ENCODE measurements at regions not wholly inside any gene's neighbourhood (a gene's known extent, or its start where the extent isn't known, plus 50 kb on each side); places are given as distances from the start of the nearest gene placed in this dataset.

GRCh38 chr11:70806461-70807194 is 408.3 kb downstream of the CTTN start (continued):
- TF ChIP-seq ETS1 (IDR thresholded peaks at IDR 0.05): no peak
- no peak for TF ChIP-seq REST (IDR thresholded peaks at IDR 0.05; ENCODE audit: unreplicated experiment)

- Histone ChIP-seq H4K20me1 (replicated peaks; ENCODE audit: insufficient read depth) (no peaks in the 10 kb centered on the region), H3K79me2 (replicated peaks; ENCODE audit: insufficient read depth) (no peaks in the 10 kb centered on the region), H2AFZ (no peak overlapping the region), H3K27ac (ENCODE audit: low read depth) (no peak overlapping the region), H3K27me3 (ENCODE audit: insufficient read depth) (no peaks in the 10 kb centered on the region), H3K4me3 (no peak overlapping the region), H3K4me2 (no peak overlapping the region), H3K4me1 (ENCODE audit: insufficient read depth) (no peaks in the 10 kb centered on the region), H3F3A (replicated peaks; ENCODE audit: low read depth) (no peaks in the 10 kb centered on the region), H3K9me2 (ENCODE audit: insufficient read depth) (peaks cover 9% of the 10 kb centered on the region; the same call in 1 of the 2 replicates), H3K36me3 (ENCODE audit: insufficient read depth) (no peaks in the 10 kb centered on the region)
- H3K4me3 Mint-ChIP-seq: no peak overlapping the region
- H3K27ac Mint-ChIP-seq: no peak overlapping the region
- TF ChIP-seq ETS1 (IDR thresholded peaks at IDR 0.05) (no peak), ZNF114 (CRISPR knock-in tag; IDR thresholded peaks at IDR 0.05) (no peak), ZNF331 (CRISPR knock-in tag; IDR thresholded peaks at IDR 0.05; ENCODE audit: low read depth) (no peak), JUNB (IDR thresholded peaks at IDR 0.05; ENCODE audit: unreplicated experiment) (no peak)
- H3K9me3 Mint-ChIP-seq: no peaks in the 10 kb centered on the region
- H3K36me3 Mint-ChIP-seq (ENCODE audit: low read depth): peaks cover 49% of the 10 kb centered on the region
- H3K4me1 Mint-ChIP-seq: no peaks in the 10 kb centered on the region; the same call in 2 of the 3 replicates
- no peak for ATAC-seq
- DNase-seq (ENCODE audit: low spot score): no peak
- peaks cover 13% of the 10 kb centered on the region for H3K27me3 Mint-ChIP-seq (ENCODE audit: insufficient read depth, low read depth, poor library complexity)
Measured at GRCh38 chr11:70807195-70807543, 408.8 kb downstream of the CTTN start.

- Mint-ChIP-seq H3K4me1 (no peaks in the 10 kb centered on the region; the same call in 2 of the 3 replicates), H3K27ac (no peak overlapping the region), H3K27me3 (ENCODE audit: insufficient read depth, low read depth, poor library complexity) (peaks cover 17% of the 10 kb centered on the region), H3K36me3 (ENCODE audit: low read depth) (peaks cover 40% of the 10 kb centered on the region), H3K4me3 (no peak overlapping the region), H3K9me3 (no peaks in the 10 kb centered on the region)
- DNase-seq (ENCODE audit: low spot score) (no peak), ATAC-seq (no peak)
- H3K36me3 ChIP-seq (ENCODE audit: insufficient read depth): no peaks in the 10 kb centered on the region
- H3K27ac ChIP-seq (ENCODE audit: low read depth): no peak overlapping the region
- no peaks in the 10 kb centered on the region for H3K79me2 ChIP-seq (replicated peaks; ENCODE audit: insufficient read depth)
- no peaks in the 10 kb centered on the region for H3K27me3 ChIP-seq (ENCODE audit: insufficient read depth)
- no peaks in the 10 kb centered on the region for H4K20me1 ChIP-seq (replicated peaks; ENCODE audit: insufficient read depth)
- H3F3A ChIP-seq (replicated peaks; ENCODE audit: low read depth): no peaks in the 10 kb centered on the region
- H3K4me2 ChIP-seq: no peak overlapping the region
- no peak overlapping the region for H2AFZ ChIP-seq
- peaks cover 9% of the 10 kb centered on the region; the same call in 1 of the 2 replicates for H3K9me2 ChIP-seq (ENCODE audit: insufficient read depth)
- no peaks in the 10 kb centered on the region for H3K4me1 ChIP-seq (ENCODE audit: insufficient read depth)
- H3K4me3 ChIP-seq: no peak overlapping the region
- no peak for TF ChIP-seq REST (IDR thresholded peaks at IDR 0.05; ENCODE audit: unreplicated experiment)
- no peak for TF ChIP-seq CREB1 (CRISPR knock-in tag; IDR thresholded peaks at IDR 0.05; ENCODE audit: low read depth)
- no peak for TF ChIP-seq NANOG (IDR thresholded peaks at IDR 0.05; ENCODE audit: borderline replicate concordance)
- no peak for TF ChIP-seq STAT1 (IDR thresholded peaks at IDR 0.05; ENCODE audit: unreplicated experiment)
- no peak for TF ChIP-seq ETS1 (IDR thresholded peaks at IDR 0.05)
- TF ChIP-seq ZNF114 (CRISPR knock-in tag; IDR thresholded peaks at IDR 0.05): no peak
- no peak for TF ChIP-seq ZNF331 (CRISPR knock-in tag; IDR thresholded peaks at IDR 0.05; ENCODE audit: low read depth)
Measured at GRCh38 chr11:70808686-70809375, 410.5 kb downstream of the CTTN start.

All from GM23338 (cell line).